Activated CD4-positive, alpha-beta memory T cell treated with anti-CD3 and anti-CD28 coated beads, Interleukin-2, amount 10 ng/mL, durations not matched to agents 7 days and 5 days (primary cell): ENCODE measurements at regions not wholly inside any gene's neighbourhood (a gene's known extent, or its start where the extent isn't known, plus 50 kb on each side); places are given as distances from the start of the nearest gene placed in this dataset.
A peak's percentile ranks its signal among the peaks of the same experiment; 100 is the strongest.

Source experiments
- CTCF ChIA-PET: fragments of 350-600 bp; sonication (Branson Sonifier 250); formaldehyde crosslinking; loops from one replicate; lab custom pipeline; 2021; ENCODE audit warnings: antibody characterized with exemption, inconsistent platforms; lab: Charles Lee
- POLR2A ChIA-PET: fragments of 350-600 bp; sonication (Branson Sonifier 250); formaldehyde crosslinking; loops from one replicate; lab custom pipeline; 2021; ENCODE audit warnings: antibody characterized with exemption; lab: Charles Lee
- DNase-seq: peaks from one replicate; pipeline ENCODE4 v3.0.0-alpha.2; 2020
- H3K27ac Mint-ChIP-seq: one replicate; pipeline ENCODE4 v1.8.0; 2021; ENCODE audit warnings: mild to moderate bottlenecking, mixed read lengths
- H3K27me3 Mint-ChIP-seq: one replicate; pipeline ENCODE4 v1.8.0; 2021; ENCODE audit warnings: mixed read lengths
- H3K36me3 Mint-ChIP-seq: one replicate; pipeline ENCODE4 v1.8.0; 2021; ENCODE audit warnings: low read depth, mixed read lengths
- H3K4me1 Mint-ChIP-seq: one replicate; pipeline ENCODE4 v1.8.0; 2021; ENCODE audit warnings: mixed read lengths
- H3K4me3 Mint-ChIP-seq: one replicate; pipeline ENCODE4 v1.8.0; 2021; ENCODE audit warnings: mild to moderate bottlenecking, mixed read lengths
- H3K9me3 Mint-ChIP-seq: one replicate; pipeline ENCODE4 v1.8.0; 2021; ENCODE audit warnings: mixed read lengths

DNA sequence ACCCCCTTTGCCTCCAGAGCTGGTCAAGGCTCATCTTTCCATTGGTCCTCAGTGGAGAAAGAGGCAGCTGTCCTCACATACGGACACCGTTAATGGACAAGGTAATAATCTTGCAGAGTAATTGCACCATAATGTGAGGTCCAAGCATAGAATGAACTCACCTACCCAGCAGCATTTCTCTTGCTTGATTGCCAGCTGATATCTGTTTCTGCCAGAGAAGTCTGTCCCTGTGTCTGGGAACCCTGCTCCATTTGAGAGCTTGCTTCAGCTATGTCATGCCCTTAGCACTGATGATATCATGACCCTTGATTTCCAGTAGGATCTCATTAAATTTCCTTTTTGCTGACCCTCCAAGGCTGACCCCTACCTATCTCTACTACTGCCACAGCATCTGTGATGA, 154.6 kb downstream of the PIK3R1 start:
- peaks cover 4% of the 10 kb centered on the region for H3K36me3 Mint-ChIP-seq
- CTCF ChIA-PET, result interaction anchor here (1.0 to 1.2 kb wide), 2 partner anchors 90 to 98 kb away, joined by 3 read pairs; no protein-coding TSS in a partner anchor
- H3K4me1 Mint-ChIP-seq, result peaks cover 37% of the 10 kb centered on the region
- H3K9me3 Mint-ChIP-seq, result no peaks in the 10 kb centered on the region
- H3K27ac Mint-ChIP-seq, result peak overlapping the region; percentile 68
- peaks cover 4% of the 10 kb centered on the region for H3K27me3 Mint-ChIP-seq
- POLR2A ChIA-PET, result interaction anchor here (1.0 to 1.9 kb wide), 6 partner anchors 8 to 64 kb away, joined by 3 to 7 read pairs (median 4); no protein-coding TSS in a partner anchor
- no peak for DNase-seq
- no peak overlapping the region for H3K4me3 Mint-ChIP-seq

DNA sequence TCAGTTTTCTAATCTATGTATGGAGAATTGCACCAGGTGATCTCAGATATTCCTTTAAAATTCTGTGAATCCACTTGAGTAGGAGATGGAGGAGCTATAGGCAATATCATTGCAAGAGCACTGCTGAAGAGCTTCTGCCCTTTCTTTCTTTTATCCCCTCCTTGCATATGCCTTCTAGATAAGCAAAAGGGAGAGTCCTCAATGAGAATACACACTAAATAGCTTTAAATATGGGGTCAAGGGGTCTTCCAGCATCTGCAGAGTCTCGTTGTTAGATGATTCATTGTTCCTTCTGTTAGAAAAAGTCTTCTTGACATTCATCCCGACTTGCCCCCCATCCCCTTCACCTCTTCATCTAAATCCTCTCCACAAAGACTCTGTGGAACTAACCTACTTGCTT, 156.1 kb downstream of the PIK3R1 start:
- Mint-ChIP-seq H3K4me3 (no peak overlapping the region), H3K9me3 (no peaks in the 10 kb centered on the region), H3K27ac (no peak overlapping the region), H3K36me3 (peaks cover 4% of the 10 kb centered on the region), H3K27me3 (peaks cover 5% of the 10 kb centered on the region), H3K4me1 (peaks cover 29% of the 10 kb centered on the region)
- ChIA-PET CTCF (no interaction called here), POLR2A (interaction anchor here (1.9 kb wide), 1 partner anchor 9 kb away, joined by 7 read pairs; no protein-coding TSS in a partner anchor)
- no peak for DNase-seq

DNA sequence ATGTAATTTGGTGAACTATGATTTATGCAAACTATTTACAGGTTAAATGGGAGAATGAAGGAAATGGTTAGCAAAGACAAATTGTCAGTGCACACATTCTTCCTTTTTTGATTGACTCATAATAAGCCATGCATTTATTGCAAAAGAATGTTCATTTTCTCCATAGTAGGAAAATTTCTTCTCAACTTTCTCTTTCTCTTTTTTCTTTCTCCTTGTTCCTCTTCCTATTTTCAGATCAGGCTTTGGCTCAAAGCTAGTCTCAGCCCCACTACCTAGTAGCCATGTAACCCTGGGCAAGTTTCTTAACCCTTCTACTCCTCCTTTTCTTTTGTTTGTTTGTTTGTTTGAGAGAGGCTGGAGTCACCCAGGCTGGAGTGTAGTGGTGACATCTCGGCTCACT, 156.6 kb downstream of the PIK3R1 start:
- Mint-ChIP-seq H3K9me3 (no peaks in the 10 kb centered on the region), H3K27me3 (peaks cover 4% of the 10 kb centered on the region), H3K27ac (no peak overlapping the region), H3K4me1 (peaks cover 29% of the 10 kb centered on the region), H3K36me3 (peaks cover 4% of the 10 kb centered on the region), H3K4me3 (no peak overlapping the region)
- no peak for DNase-seq
- ChIA-PET CTCF (no interaction called here), POLR2A (no interaction called here)

DNA sequence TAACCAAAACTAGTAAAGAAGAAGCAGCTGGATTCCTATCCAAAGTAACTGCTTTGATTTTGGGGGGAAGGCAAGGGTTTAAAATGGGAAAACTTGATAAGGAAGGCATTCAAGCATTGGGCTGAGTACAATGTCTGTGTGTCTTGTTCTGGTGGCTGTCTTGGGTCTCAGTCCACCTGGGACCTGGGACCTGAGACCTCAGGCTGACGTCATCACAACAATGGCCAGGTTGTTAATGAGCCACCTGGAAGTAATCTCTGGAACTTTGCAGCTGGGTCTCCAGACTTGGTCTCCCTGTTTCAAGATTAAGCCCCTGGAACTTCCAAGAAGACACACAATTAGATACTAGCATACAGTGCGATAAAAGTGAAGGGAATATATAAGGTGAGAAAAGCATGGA, 157.5 kb downstream of the PIK3R1 start:
- H3K27me3 Mint-ChIP-seq, result peaks cover 4% of the 10 kb centered on the region
- no peak for DNase-seq
- CTCF ChIA-PET, result no interaction called here
- POLR2A ChIA-PET, result no interaction called here
- peaks cover 4% of the 10 kb centered on the region for H3K36me3 Mint-ChIP-seq
- H3K27ac Mint-ChIP-seq, result no peak overlapping the region
- H3K4me3 Mint-ChIP-seq, result no peak overlapping the region
- no peaks in the 10 kb centered on the region for H3K9me3 Mint-ChIP-seq
- H3K4me1 Mint-ChIP-seq, result peaks cover 35% of the 10 kb centered on the region

GRCh38 chr5:68374796-68375518, 159.4 kb downstream of the PIK3R1 start:
- H3K9me3 Mint-ChIP-seq, result no peaks in the 10 kb centered on the region
- H3K4me3 Mint-ChIP-seq, result no peak overlapping the region
- peaks cover 4% of the 10 kb centered on the region for H3K27me3 Mint-ChIP-seq
- POLR2A ChIA-PET, result no interaction called here
- peaks cover 38% of the 10 kb centered on the region for H3K4me1 Mint-ChIP-seq
- CTCF ChIA-PET, result interaction anchor here (1.4 kb wide), 1 partner anchor 95 kb away, joined by 3 read pairs; no protein-coding TSS in a partner anchor
- H3K36me3 Mint-ChIP-seq, result no peaks in the 10 kb centered on the region
- DNase-seq, result no peak
- no peak overlapping the region for H3K27ac Mint-ChIP-seq

GRCh38 chr5:68375540-68375939, 160.0 kb downstream of the PIK3R1 start:
- Mint-ChIP-seq H3K4me3 (no peak overlapping the region), H3K4me1 (peaks cover 38% of the 10 kb centered on the region), H3K27ac (no peak overlapping the region), H3K36me3 (no peaks in the 10 kb centered on the region), H3K9me3 (no peaks in the 10 kb centered on the region), H3K27me3 (peaks cover 4% of the 10 kb centered on the region)
- DNase-seq, result no peak
- ChIA-PET POLR2A (no interaction called here), CTCF (interaction anchor here (1.4 kb wide), 1 partner anchor 95 kb away, joined by 3 read pairs; no protein-coding TSS in a partner anchor)

GRCh38 chr5:68376935-68377334, 161.4 kb downstream of the PIK3R1 start:
- ChIA-PET POLR2A (no interaction called here), CTCF (no interaction called here)
- Mint-ChIP-seq H3K4me1 (peaks cover 45% of the 10 kb centered on the region), H3K9me3 (no peaks in the 10 kb centered on the region), H3K27ac (no peak overlapping the region), H3K4me3 (no peak overlapping the region), H3K36me3 (no peaks in the 10 kb centered on the region), H3K27me3 (peaks cover 4% of the 10 kb centered on the region)
- DNase-seq, result no peak

DNA sequence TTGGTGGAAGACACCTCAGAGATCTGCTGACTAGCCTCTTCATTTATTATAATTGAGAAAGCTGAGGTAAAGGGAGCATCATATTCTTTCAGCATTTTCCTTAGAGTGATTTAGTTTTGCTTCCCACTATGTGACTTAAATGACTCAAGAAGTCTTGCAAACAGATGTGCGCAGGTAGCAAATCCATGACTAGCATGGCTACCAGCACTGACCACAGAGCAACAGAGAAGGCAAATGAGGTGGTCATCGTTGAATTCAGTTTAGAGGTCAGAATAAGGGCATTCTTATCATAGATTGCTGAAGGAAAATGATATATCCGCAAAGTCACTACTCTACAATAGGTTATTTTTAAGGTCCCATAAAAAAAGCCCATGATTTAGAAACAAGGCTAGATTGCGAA, 162.2 kb downstream of the PIK3R1 start:
- CTCF ChIA-PET, result interaction anchor here (1.2 to 1.5 kb wide), 2 partner anchors 10 to 93 kb away, joined by 3 read pairs; no protein-coding TSS in a partner anchor
- peaks cover 51% of the 10 kb centered on the region for H3K4me1 Mint-ChIP-seq
- POLR2A ChIA-PET, result interaction anchor here (1.0 to 1.3 kb wide), 2 partner anchors 8 to 76 kb away, joined by 3 to 7 read pairs; no protein-coding TSS in a partner anchor

DNA sequence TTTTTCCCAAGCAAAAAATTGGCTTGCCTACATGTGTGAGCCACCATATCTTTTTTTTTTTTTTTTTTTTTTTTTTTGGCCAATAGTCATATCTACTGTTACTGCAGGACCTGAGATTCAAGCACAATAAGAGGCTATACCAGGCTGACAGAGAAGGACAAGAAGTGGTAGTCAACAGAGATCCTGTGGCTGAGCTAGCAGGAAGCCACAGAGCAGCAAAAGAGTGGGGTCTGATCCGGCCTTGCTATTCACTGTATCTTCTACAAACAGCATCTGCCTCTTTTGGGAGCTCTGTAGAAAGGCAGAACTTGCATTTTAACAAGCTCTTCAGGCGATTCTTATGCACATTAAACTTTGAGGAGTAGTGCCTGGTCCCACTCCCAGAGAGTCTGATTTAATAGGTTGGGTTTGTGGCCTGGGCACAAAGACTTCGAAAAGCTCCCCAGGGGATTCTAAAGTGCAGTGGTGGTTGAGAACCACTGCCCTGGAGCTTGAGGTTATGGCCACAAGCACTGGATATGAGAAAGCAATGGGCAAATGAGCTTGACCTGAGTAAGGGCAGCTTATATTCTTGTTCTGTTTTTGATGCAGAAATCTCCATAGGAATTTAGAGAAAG, 162.8 kb downstream of the PIK3R1 start:
- ChIA-PET POLR2A (interaction anchor here (0.7 to 1.3 kb wide), 5 partner anchors 8 to 90 kb away, joined by 3 to 7 read pairs (median 3); no protein-coding TSS in a partner anchor), CTCF (interaction anchor here (1.2 to 1.5 kb wide), 3 partner anchors 10 to 94 kb away, joined by 3 read pairs; no protein-coding TSS in a partner anchor)
- DNase-seq, result peak; percentile 48
- Mint-ChIP-seq H3K27ac (peak overlapping the region; percentile 60), H3K27me3 (peaks cover 4% of the 10 kb centered on the region), H3K36me3 (peaks cover 6% of the 10 kb centered on the region), H3K4me1 (peaks cover 57% of the 10 kb centered on the region), H3K4me3 (no peak overlapping the region), H3K9me3 (peaks cover 3% of the 10 kb centered on the region)

More for the DNA sequence above, 162.2 kb downstream of the PIK3R1 start:
- Mint-ChIP-seq H3K27ac (no peak overlapping the region), H3K4me3 (no peak overlapping the region), H3K9me3 (peaks cover 3% of the 10 kb centered on the region), H3K36me3 (peaks cover 4% of the 10 kb centered on the region), H3K27me3 (peaks cover 4% of the 10 kb centered on the region)
- DNase-seq, result no peak

DNA sequence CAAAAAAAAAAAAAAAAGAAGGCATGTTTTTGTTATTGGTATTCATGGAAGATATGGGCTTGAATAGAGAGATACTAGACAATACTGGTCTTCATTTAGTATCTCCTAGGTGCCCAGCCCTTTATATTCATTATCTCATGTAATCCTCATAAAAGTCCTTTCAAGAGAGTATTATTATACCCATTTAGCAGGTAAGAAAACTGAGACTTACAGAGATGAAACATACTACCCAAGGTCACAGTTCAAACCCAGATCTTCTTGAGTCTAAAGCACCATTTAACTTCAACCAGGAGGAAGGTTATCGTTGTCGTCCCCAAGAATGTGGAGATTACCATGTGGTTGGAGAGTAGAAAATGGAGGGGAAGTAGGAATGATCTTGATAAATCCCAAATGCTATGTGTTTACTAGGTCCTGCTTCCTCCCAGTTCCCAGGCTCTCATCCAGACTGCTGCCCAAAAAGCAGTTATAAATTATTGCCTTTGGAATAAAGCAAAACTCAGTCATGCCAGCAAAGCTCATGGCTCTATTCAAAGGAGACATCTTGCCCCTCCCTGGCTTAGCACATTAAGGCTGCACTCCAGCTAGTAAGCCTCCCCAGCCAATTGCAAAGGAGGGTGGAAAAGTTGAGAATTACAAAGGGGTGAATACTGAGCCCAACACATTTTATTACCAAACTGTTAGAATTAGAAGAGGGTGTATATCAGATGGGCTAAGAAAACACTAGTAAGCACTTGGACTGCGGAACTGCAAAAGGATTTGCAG, 163.9 kb downstream of the PIK3R1 start:
- POLR2A ChIA-PET, result interaction anchor here (1.1 to 1.9 kb wide), 3 partner anchors 9 to 91 kb away, joined by 3 to 7 read pairs (median 3); no protein-coding TSS in a partner anchor
- Mint-ChIP-seq H3K27me3 (peaks cover 4% of the 10 kb centered on the region), H3K4me1 (peaks cover 69% of the 10 kb centered on the region)

GRCh38 chr5:68380078-68380477, 164.5 kb downstream of the PIK3R1 start:
- Mint-ChIP-seq H3K27ac (no peak overlapping the region), H3K36me3 (peaks cover 9% of the 10 kb centered on the region), H3K4me3 (no peak overlapping the region), H3K4me1 (peaks cover 75% of the 10 kb centered on the region), H3K9me3 (peaks cover 3% of the 10 kb centered on the region), H3K27me3 (peaks cover 2% of the 10 kb centered on the region)
- ChIA-PET POLR2A (interaction anchor here (0.7 to 1.9 kb wide), 3 partner anchors 10 to 53 kb away, joined by 3 to 7 read pairs (median 3); no protein-coding TSS in a partner anchor), CTCF (interaction anchor here (1.0 kb wide), 1 partner anchor 54 kb away, joined by 4 read pairs; no protein-coding TSS in a partner anchor)
- DNase-seq, result no peak

More for the DNA sequence above, 163.9 kb downstream of the PIK3R1 start:
- Mint-ChIP-seq H3K27ac (no peak overlapping the region), H3K4me3 (no peak overlapping the region), H3K36me3 (peaks cover 9% of the 10 kb centered on the region), H3K9me3 (peaks cover 3% of the 10 kb centered on the region)
- DNase-seq, result no peak
- CTCF ChIA-PET, result interaction anchor here (1.0 to 1.5 kb wide), 3 partner anchors 55 to 95 kb away, joined by 3 to 4 read pairs (median 3); no protein-coding TSS in a partner anchor

- Mint-ChIP-seq H3K4me3 (no peak overlapping the region), H3K27ac (peak overlapping the region; percentile 52), H3K4me1 (peaks cover 79% of the 10 kb centered on the region), H3K36me3 (peaks cover 9% of the 10 kb centered on the region), H3K27me3 (no peaks in the 10 kb centered on the region), H3K9me3 (peaks cover 3% of the 10 kb centered on the region)
- ChIA-PET POLR2A (interaction anchor here (0.8 to 1.9 kb wide), 7 partner anchors 9 to 165 kb away, joined by 3 to 7 read pairs (median 4); partner anchors contain the start of gene PIK3R1), CTCF (interaction anchor here (0.9 kb wide), 1 partner anchor 12 kb away, joined by 3 read pairs; no protein-coding TSS in a partner anchor)
- DNase-seq, result no peak
Measured at GRCh38 chr5:68381060-68381459, 165.5 kb downstream of the PIK3R1 start.
